ENCODE measurements at regions not wholly inside any gene's neighbourhood (a gene's known extent, or its start where the extent isn't known, plus 50 kb on each side); places are given as distances from the start of the nearest gene placed in this dataset.

GRCh38 chr11:32018672-32019071 lies 72.2 kb upstream of the RCN1 start:
- Histone ChIP-seq H4K20me1 (ENCODE audit: insufficient read depth) (no peaks in the 10 kb centered on the region), H3K79me2 (replicated peaks; ENCODE audit: insufficient read depth, low read length) (no peaks in the 10 kb centered on the region), H3K4me3 (ENCODE audit: low read length) (no peak overlapping the region), H3K27me3 (ENCODE audit: insufficient read depth, low read depth, low read length) (no peaks in the 10 kb centered on the region), H3K27ac (ENCODE audit: low read length) (no peak overlapping the region), H3K36me3 (ENCODE audit: insufficient read depth, low read length) (no peaks in the 10 kb centered on the region), H3K9me2 (ENCODE audit: insufficient read depth, low read length) (no peaks in the 10 kb centered on the region), H2AFZ (ENCODE audit: low read depth, low read length) (no peak overlapping the region), H3K9me3 (ENCODE audit: low read length) (no peaks in the 10 kb centered on the region), H3K9ac (ENCODE audit: low read length) (no peak overlapping the region), H3K4me2 (ENCODE audit: low read length) (no peak overlapping the region), H3F3A (ENCODE audit: insufficient read depth, low read length, poor library complexity, severe bottlenecking) (no peaks in the 10 kb centered on the region)
- TF ChIP-seq EP300 (conservative IDR thresholded peaks at IDR 0.05; ENCODE audit: poor library complexity, severe bottlenecking) (no peak), SMC3 (conservative IDR thresholded peaks at IDR 0.05; ENCODE audit: poor library complexity) (no peak), MXI1 (conservative IDR thresholded peaks at IDR 0.05; ENCODE audit: poor library complexity, severe bottlenecking) (no peak), TAF1 (IDR thresholded peaks at IDR 0.05; ENCODE audit: low read depth) (no peak), CTCF (IDR thresholded peaks at IDR 0.05; ENCODE audit: poor library complexity, severe bottlenecking) (no peak), EZH2 (IDR thresholded peaks at IDR 0.05; ENCODE audit: borderline replicate concordance, insufficient read depth, low read length, poor library complexity, severe bottlenecking) (no peak), REST (IDR thresholded peaks at IDR 0.05; ENCODE audit: borderline replicate concordance) (no peak), RAD21 (conservative IDR thresholded peaks at IDR 0.05) (no peak)

DNA sequence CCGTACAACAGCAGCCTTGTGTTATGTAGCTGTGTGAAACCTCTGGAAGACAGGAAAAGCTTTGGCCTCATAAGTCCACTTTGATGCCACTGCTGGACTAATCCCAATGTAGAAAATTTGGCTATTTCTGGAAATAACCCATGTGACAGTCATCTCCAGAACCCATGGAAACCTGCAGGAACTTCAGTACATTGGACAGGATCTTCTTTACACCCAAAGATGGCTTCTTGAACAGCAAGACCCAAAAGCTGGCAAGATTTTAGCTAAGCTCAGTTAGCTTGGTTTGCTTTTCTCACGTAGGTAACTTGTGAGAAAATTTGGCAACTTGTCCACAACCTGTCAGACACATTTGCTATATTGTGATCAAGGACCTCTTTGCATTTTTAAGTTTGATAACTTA lies 74.8 kb upstream of the RCN1 start:
- Histone ChIP-seq H3K4me3 (ENCODE audit: low read length) (no peak overlapping the region), H3K79me2 (replicated peaks; ENCODE audit: insufficient read depth, low read length) (no peaks in the 10 kb centered on the region), H3K4me2 (ENCODE audit: low read length) (no peak overlapping the region), H2AFZ (ENCODE audit: low read depth, low read length) (no peak overlapping the region), H3K9me3 (ENCODE audit: low read length) (no peaks in the 10 kb centered on the region), H4K20me1 (ENCODE audit: insufficient read depth) (no peaks in the 10 kb centered on the region), H3K9me2 (ENCODE audit: insufficient read depth, low read length) (no peaks in the 10 kb centered on the region), H3K27me3 (ENCODE audit: insufficient read depth, low read depth, low read length) (no peaks in the 10 kb centered on the region), H3F3A (ENCODE audit: insufficient read depth, low read length, poor library complexity, severe bottlenecking) (no peaks in the 10 kb centered on the region), H3K36me3 (ENCODE audit: insufficient read depth, low read length) (no peaks in the 10 kb centered on the region), H3K9ac (ENCODE audit: low read length) (no peak overlapping the region), H3K27ac (ENCODE audit: low read length) (no peak overlapping the region)
- TF ChIP-seq POLR2AphosphoS5 (IDR thresholded peaks at IDR 0.05) (no peak), REST (IDR thresholded peaks at IDR 0.05; ENCODE audit: borderline replicate concordance) (no peak), TAF1 (IDR thresholded peaks at IDR 0.05; ENCODE audit: low read depth) (no peak), RAD21 (conservative IDR thresholded peaks at IDR 0.05) (no peak), CTCF (IDR thresholded peaks at IDR 0.05; ENCODE audit: poor library complexity, severe bottlenecking) (no peak), EZH2 (IDR thresholded peaks at IDR 0.05; ENCODE audit: borderline replicate concordance, insufficient read depth, low read length, poor library complexity, severe bottlenecking) (no peak), MXI1 (conservative IDR thresholded peaks at IDR 0.05; ENCODE audit: poor library complexity, severe bottlenecking) (no peak), EP300 (conservative IDR thresholded peaks at IDR 0.05; ENCODE audit: poor library complexity, severe bottlenecking) (no peak), SMC3 (conservative IDR thresholded peaks at IDR 0.05; ENCODE audit: poor library complexity) (no peak)

Measured in neural cell (in vitro differentiated cells).